SH-SY5Y (cell line): ENCODE measurements at regions not wholly inside any gene's neighbourhood (a gene's known extent, or its start where the extent isn't known, plus 50 kb on each side); places are given as distances from the start of the nearest gene placed in this dataset.

ENCODE experiments used
- GATA2 ChIP-seq: IDR thresholded peaks from 2 replicates; pipeline ENCODE4 v1.6.1; 2011; ENCODE audit warnings: mild to moderate bottlenecking, low read depth, low read length
- GATA3 ChIP-seq: IDR thresholded peaks from 2 replicates; pipeline ENCODE4 v1.6.1; 2011; ENCODE audit warnings: low read depth, mild to moderate bottlenecking, low read length, moderate library complexity

- TF ChIP-seq GATA3 (no peak), GATA2 (no peak)
Measured at GRCh38 chr16:85187886-85188285, 75.6 kb upstream of the CIBAR2 start.
